Ishikawa (cell line): ENCODE measurements at regions not wholly inside any gene's neighbourhood (a gene's known extent, or its start where the extent isn't known, plus 50 kb on each side); places are given as distances from the start of the nearest gene placed in this dataset.

Source experiments
- CEBPB ChIP-seq: IDR thresholded peaks from 2 replicates; pipeline ENCODE4 v1.6.1; 2012
- CREB1 ChIP-seq: IDR thresholded peaks from 2 replicates; pipeline ENCODE4 v1.6.1; 2012; ENCODE audit warnings: low read depth
- EGR1 ChIP-seq: IDR thresholded peaks from 2 replicates; pipeline ENCODE4 v1.6.1; 2012
- EP300 ChIP-seq: IDR thresholded peaks from 2 replicates; pipeline ENCODE4 v1.6.1; 2012; ENCODE audit warnings: borderline replicate concordance
- FOXM1 ChIP-seq: IDR thresholded peaks from 2 replicates; pipeline ENCODE4 v1.6.1; 2012; ENCODE audit warnings: low read depth, borderline replicate concordance
- NFIC ChIP-seq: IDR thresholded peaks from 2 replicates; pipeline ENCODE4 v1.6.1; 2012
- RAD21 ChIP-seq: IDR thresholded peaks from 2 replicates; pipeline ENCODE4 v1.6.1; 2012; ENCODE audit warnings: low read depth
- TAF1 ChIP-seq: IDR thresholded peaks from 2 replicates; pipeline ENCODE4 v1.6.1; 2012; ENCODE audit warnings: low read depth, mild to moderate bottlenecking
- TCF12 ChIP-seq: IDR thresholded peaks from 2 replicates; pipeline ENCODE4 v1.6.1; 2012; ENCODE audit warnings: low read depth
- TEAD4 ChIP-seq: IDR thresholded peaks from 2 replicates; pipeline ENCODE4 v1.6.1; 2012
- USF1 ChIP-seq: IDR thresholded peaks from 2 replicates; pipeline ENCODE4 v1.6.1; 2012
- YY1 ChIP-seq: IDR thresholded peaks from 2 replicates; pipeline ENCODE4 v1.6.1; 2012; ENCODE audit warnings: low read depth
- ZBTB7A ChIP-seq: IDR thresholded peaks from 2 replicates; pipeline ENCODE4 v1.6.1; 2012; ENCODE audit warnings: low read depth
- TF ChIP-seq, protein P1 (sequence below): IDR thresholded peaks from 2 replicates; pipeline ENCODE4 v1.6.1; 2012; ENCODE audit warnings: low read depth, mild to moderate bottlenecking
- TF ChIP-seq, protein P2 (sequence below): IDR thresholded peaks from 2 replicates; pipeline ENCODE4 v1.6.1; 2012

DNA sequence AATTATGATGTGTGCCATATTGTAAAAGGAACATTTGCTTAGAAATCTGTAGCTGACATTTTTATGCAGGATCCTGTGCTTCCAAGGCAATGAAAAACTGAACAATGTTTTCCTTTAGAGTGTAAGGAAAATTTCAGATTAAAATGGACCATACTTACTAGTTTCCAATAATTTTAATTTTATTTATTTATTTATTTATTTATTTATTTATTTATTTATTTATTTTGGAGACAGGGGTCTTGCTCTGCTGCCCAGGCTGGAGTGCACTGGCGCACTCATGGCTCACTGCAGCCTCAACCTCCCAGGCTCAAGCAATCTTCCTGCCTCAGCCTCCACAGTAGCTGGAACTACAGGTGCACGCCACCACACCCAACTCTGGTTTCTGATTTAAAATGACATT lies 369.8 kb upstream of the HAND2 start:
- no peak for TF ChIP-seq FOXM1
- TF ChIP-seq USF1: no peak
- TF ChIP-seq, protein P1, sequence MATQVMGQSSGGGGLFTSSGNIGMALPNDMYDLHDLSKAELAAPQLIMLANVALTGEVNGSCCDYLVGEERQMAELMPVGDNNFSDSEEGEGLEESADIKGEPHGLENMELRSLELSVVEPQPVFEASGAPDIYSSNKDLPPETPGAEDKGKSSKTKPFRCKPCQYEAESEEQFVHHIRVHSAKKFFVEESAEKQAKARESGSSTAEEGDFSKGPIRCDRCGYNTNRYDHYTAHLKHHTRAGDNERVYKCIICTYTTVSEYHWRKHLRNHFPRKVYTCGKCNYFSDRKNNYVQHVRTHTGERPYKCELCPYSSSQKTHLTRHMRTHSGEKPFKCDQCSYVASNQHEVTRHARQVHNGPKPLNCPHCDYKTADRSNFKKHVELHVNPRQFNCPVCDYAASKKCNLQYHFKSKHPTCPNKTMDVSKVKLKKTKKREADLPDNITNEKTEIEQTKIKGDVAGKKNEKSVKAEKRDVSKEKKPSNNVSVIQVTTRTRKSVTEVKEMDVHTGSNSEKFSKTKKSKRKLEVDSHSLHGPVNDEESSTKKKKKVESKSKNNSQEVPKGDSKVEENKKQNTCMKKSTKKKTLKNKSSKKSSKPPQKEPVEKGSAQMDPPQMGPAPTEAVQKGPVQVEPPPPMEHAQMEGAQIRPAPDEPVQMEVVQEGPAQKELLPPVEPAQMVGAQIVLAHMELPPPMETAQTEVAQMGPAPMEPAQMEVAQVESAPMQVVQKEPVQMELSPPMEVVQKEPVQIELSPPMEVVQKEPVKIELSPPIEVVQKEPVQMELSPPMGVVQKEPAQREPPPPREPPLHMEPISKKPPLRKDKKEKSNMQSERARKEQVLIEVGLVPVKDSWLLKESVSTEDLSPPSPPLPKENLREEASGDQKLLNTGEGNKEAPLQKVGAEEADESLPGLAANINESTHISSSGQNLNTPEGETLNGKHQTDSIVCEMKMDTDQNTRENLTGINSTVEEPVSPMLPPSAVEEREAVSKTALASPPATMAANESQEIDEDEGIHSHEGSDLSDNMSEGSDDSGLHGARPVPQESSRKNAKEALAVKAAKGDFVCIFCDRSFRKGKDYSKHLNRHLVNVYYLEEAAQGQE: no peak
- TF ChIP-seq ZBTB7A: no peak
- TF ChIP-seq TEAD4: no peak
- TF ChIP-seq CEBPB: no peak
- no peak for TF ChIP-seq RAD21
- no peak for TF ChIP-seq CREB1
- no peak for TF ChIP-seq TCF12
- TF ChIP-seq NFIC: no peak
- no peak for TF ChIP-seq EP300
- no peak for TF ChIP-seq YY1
- no peak for TF ChIP-seq TAF1
- TF ChIP-seq EGR1: no peak
- TF ChIP-seq, protein P2, sequence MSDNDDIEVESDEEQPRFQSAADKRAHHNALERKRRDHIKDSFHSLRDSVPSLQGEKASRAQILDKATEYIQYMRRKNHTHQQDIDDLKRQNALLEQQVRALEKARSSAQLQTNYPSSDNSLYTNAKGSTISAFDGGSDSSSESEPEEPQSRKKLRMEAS: no peak

- TF ChIP-seq EGR1 (no peak), EP300 (no peak), ZBTB7A (no peak), FOXM1 (no peak), TEAD4 (no peak), NFIC (no peak), CEBPB (no peak), TCF12 (no peak), TAF1 (no peak), RAD21 (no peak), YY1 (no peak), CREB1 (no peak), USF1 (no peak)
- TF ChIP-seq, protein P1: no peak
- TF ChIP-seq, protein P2: no peak
Measured at GRCh38 chr4:173891072-173891471, 361.0 kb upstream of the HAND2 start.

GRCh38 chr4:173883821-173884220 lies 353.8 kb upstream of the HAND2 start:
- TF ChIP-seq CREB1: no peak
- no peak for TF ChIP-seq NFIC
- TF ChIP-seq USF1: no peak
- TF ChIP-seq, protein P2: no peak

- TF ChIP-seq NFIC (no peak), TEAD4 (no peak), ZBTB7A (no peak), YY1 (no peak), TCF12 (no peak), EP300 (no peak), EGR1 (no peak), FOXM1 (no peak), RAD21 (no peak), TAF1 (no peak), CREB1 (no peak), USF1 (no peak), CEBPB (no peak)
- TF ChIP-seq, protein P2: no peak
- TF ChIP-seq, protein P1: no peak
Measured at GRCh38 chr4:173880897-173881296, 350.9 kb upstream of the HAND2 start.
